ENCODE measurements at regions not wholly inside any gene's neighbourhood (a gene's known extent, or its start where the extent isn't known, plus 50 kb on each side); places are given as distances from the start of the nearest gene placed in this dataset.

GRCh38 chr7:142568435-142569097 is 180.7 kb upstream of the PRSS1 start:
- no peak overlapping the region for H3K4me3 ChIP-seq (ENCODE audit: control insufficient read depth in 2 of 3, extremely low read depth in 1 of 3, insufficient read depth in 2 of 3, low read depth in 1 of 3, low read length in 3 of 3)
- no peaks in the 10 kb centered on the region for H3K79me2 ChIP-seq (ENCODE audit: control insufficient read depth, insufficient read depth, low read length)
- peaks cover 10% of the 10 kb centered on the region for H3K4me1 ChIP-seq (ENCODE audit: control insufficient read depth, extremely low read depth, insufficient read depth, low read length)
- no peak overlapping the region for H3K9ac ChIP-seq (ENCODE audit: control insufficient read depth, extremely low read depth, insufficient read depth, low read length)
- H3K9me3 ChIP-seq (ENCODE audit: control insufficient read depth, low read depth, low read length) = no peaks in the 10 kb centered on the region
- FAIRE-seq (no peak), DNase-seq (ENCODE audit: low read depth, low spot score) (no peak)
- H3K9me1 ChIP-seq (ENCODE audit: control insufficient read depth, extremely low read depth, insufficient read depth, low read length) = no peaks in the 10 kb centered on the region
- TF ChIP-seq EZH2 (IDR thresholded peaks at IDR 0.05; ENCODE audit: low read length) (no peak), CTCF (optimal IDR thresholded peaks at IDR 0.05 in 1 of 3, IDR thresholded peaks at IDR 0.05 in 1 of 3, conservative IDR thresholded peaks at IDR 0.05 in 1 of 3; ENCODE audit: extremely low read depth in 1 of 3, insufficient read depth in 2 of 3, low read length in 3 of 3) (no peak)
- H3K36me3 ChIP-seq (ENCODE audit: control insufficient read depth in 2 of 2, extremely low read depth in 1 of 2, insufficient read depth in 2 of 2, low read length in 2 of 2) = no peaks in the 10 kb centered on the region
- dilution Hi-C loops (cut with MboI; ENCODE audit: extremely low pct_ligation_motif_present, low sequenced_read_pairs) = no loop called here
- no peak overlapping the region for H3K27ac ChIP-seq (ENCODE audit: control insufficient read depth, insufficient read depth, low read length)
- H2AFZ ChIP-seq (ENCODE audit: control insufficient read depth, low read length) = no peak overlapping the region
- peak overlapping the region; percentile 1 for H3K4me2 ChIP-seq (ENCODE audit: control insufficient read depth, extremely low read depth, insufficient read depth, low read depth, low read length)
- no peaks in the 10 kb centered on the region for H4K20me1 ChIP-seq (ENCODE audit: control insufficient read depth, extremely low read depth, insufficient read depth, low read length)
- no peaks in the 10 kb centered on the region for H3K27me3 ChIP-seq (ENCODE audit: control insufficient read depth, extremely low read depth, insufficient read depth, low read length)

- Histone ChIP-seq H3K9me1 (ENCODE audit: control insufficient read depth, extremely low read depth, insufficient read depth, low read length) (no peaks in the 10 kb centered on the region), H3K79me2 (ENCODE audit: control insufficient read depth, insufficient read depth, low read length) (no peaks in the 10 kb centered on the region), H3K36me3 (ENCODE audit: control insufficient read depth in 2 of 2, extremely low read depth in 1 of 2, insufficient read depth in 2 of 2, low read length in 2 of 2) (no peaks in the 10 kb centered on the region), H3K9ac (ENCODE audit: control insufficient read depth, extremely low read depth, insufficient read depth, low read length) (no peak overlapping the region), H3K9me3 (ENCODE audit: control insufficient read depth, low read depth, low read length) (no peaks in the 10 kb centered on the region), H3K4me2 (ENCODE audit: control insufficient read depth, extremely low read depth, insufficient read depth, low read depth, low read length) (no peak overlapping the region), H3K27me3 (ENCODE audit: control insufficient read depth, extremely low read depth, insufficient read depth, low read length) (no peaks in the 10 kb centered on the region), H3K27ac (ENCODE audit: control insufficient read depth, insufficient read depth, low read length) (no peak overlapping the region), H4K20me1 (ENCODE audit: control insufficient read depth, extremely low read depth, insufficient read depth, low read length) (no peaks in the 10 kb centered on the region), H2AFZ (ENCODE audit: control insufficient read depth, low read length) (no peak overlapping the region), H3K4me1 (ENCODE audit: control insufficient read depth, extremely low read depth, insufficient read depth, low read length) (peaks cover 10% of the 10 kb centered on the region), H3K4me3 (ENCODE audit: control insufficient read depth in 2 of 3, extremely low read depth in 1 of 3, insufficient read depth in 2 of 3, low read depth in 1 of 3, low read length in 3 of 3) (no peak overlapping the region)
- FAIRE-seq = no peak
- no peak for DNase-seq (ENCODE audit: low read depth, low spot score)
- dilution Hi-C loops (cut with MboI; ENCODE audit: extremely low pct_ligation_motif_present, low sequenced_read_pairs) = no loop called here
- TF ChIP-seq EZH2 (IDR thresholded peaks at IDR 0.05; ENCODE audit: low read length) (no peak), CTCF (optimal IDR thresholded peaks at IDR 0.05 in 1 of 3, IDR thresholded peaks at IDR 0.05 in 1 of 3, conservative IDR thresholded peaks at IDR 0.05 in 1 of 3; ENCODE audit: extremely low read depth in 1 of 3, insufficient read depth in 2 of 3, low read length in 3 of 3) (no peak)
These were observed 181.8 kb upstream of the PRSS1 start for GRCh38 chr7:142567201-142568075.
